ENCODE measurements at regions not wholly inside any gene's neighbourhood (a gene's known extent, or its start where the extent isn't known, plus 50 kb on each side); places are given as distances from the start of the nearest gene placed in this dataset.

GRCh38 chr10:3514691-3515090 lies 270.3 kb downstream of the KLF6 start:
- no peak overlapping the region for H3K27ac ChIP-seq
- H4K20me1 ChIP-seq: no peaks in the 10 kb centered on the region
- no peak overlapping the region for H3K9ac ChIP-seq
- no peak for TF ChIP-seq Cebpa-rat (IDR thresholded peaks at IDR 0.05)
- H3K4me2 ChIP-seq: no peak overlapping the region
- peaks cover 45 to 68% (median 62%) of the 10 kb centered on the region in 11 experiments for H3K9me3 ChIP-seq (replicated peaks in 1 of 11)
- no peaks in the 10 kb centered on the region for H3K4me1 ChIP-seq
- no peaks in the 10 kb centered on the region for H3K27me3 ChIP-seq
- peaks cover 0 to 9% (median 0%) of the 10 kb centered on the region in 11 experiments; a peak in 1 of 22 replicates for H3K36me3 ChIP-seq
- no peak overlapping the region for H3K4me3 ChIP-seq

GRCh38 chr10:3512263-3512662 lies 272.7 kb downstream of the KLF6 start:
- no peak overlapping the region for H3K4me3 ChIP-seq
- no peaks in the 10 kb centered on the region for H3K27me3 ChIP-seq
- H3K27ac ChIP-seq: no peak overlapping the region
- TF ChIP-seq Cebpa-rat (IDR thresholded peaks at IDR 0.05): no peak
- H3K36me3 ChIP-seq: 0 out of 22 replicates have a peak, but pooled peaks cover 0 to 1% (median 0%) of the 10 kb centered on the region in 11 experiments
- H3K9me3 ChIP-seq (replicated peaks in 1 of 11): peaks cover 28 to 50% (median 43%) of the 10 kb centered on the region in 11 experiments
- no peak overlapping the region for H3K9ac ChIP-seq
- H3K4me2 ChIP-seq: no peak overlapping the region
- 0 out of 20 replicates have a peak, but pooled peaks cover 0 to 4% (median 0%) of the 10 kb centered on the region in 10 experiments for H3K4me1 ChIP-seq
- H4K20me1 ChIP-seq: no peaks in the 10 kb centered on the region

- H3K9me3 ChIP-seq (replicated peaks in 1 of 11): peaks cover 20 to 42% (median 38%) of the 10 kb centered on the region in 11 experiments; a peak in 21 of 22 replicates
- no peaks in the 10 kb centered on the region for H3K36me3 ChIP-seq
- H3K9ac ChIP-seq: no peak overlapping the region
- no peaks in the 10 kb centered on the region for H3K27me3 ChIP-seq
- H3K4me3 ChIP-seq: no peak overlapping the region
- no peak overlapping the region for H3K27ac ChIP-seq
- H3K4me2 ChIP-seq: no peak overlapping the region
- TF ChIP-seq Cebpa-rat (IDR thresholded peaks at IDR 0.05): no peak
- 0 out of 20 replicates have a peak, but pooled peaks cover 0 to 4% (median 0%) of the 10 kb centered on the region in 10 experiments for H3K4me1 ChIP-seq
- no peaks in the 10 kb centered on the region for H4K20me1 ChIP-seq
These were observed 273.5 kb downstream of the KLF6 start for GRCh38 chr10:3511483-3511882.

- no peaks in the 10 kb centered on the region for H4K20me1 ChIP-seq
- no peak overlapping the region for H3K4me2 ChIP-seq
- no peak overlapping the region for H3K9ac ChIP-seq
- 0 out of 20 replicates have a peak, but pooled peaks cover 0 to 4% (median 0%) of the 10 kb centered on the region in 10 experiments for H3K4me1 ChIP-seq
- no peaks in the 10 kb centered on the region for H3K27me3 ChIP-seq
- H3K27ac ChIP-seq: no peak overlapping the region
- TF ChIP-seq Cebpa-rat (IDR thresholded peaks at IDR 0.05): no peak
- H3K9me3 ChIP-seq (replicated peaks in 1 of 11): peaks cover 13 to 35% (median 30%) of the 10 kb centered on the region in 11 experiments; a peak in 21 of 22 replicates
- no peak overlapping the region for H3K4me3 ChIP-seq
- H3K36me3 ChIP-seq: no peaks in the 10 kb centered on the region
These were observed 274.3 kb downstream of the KLF6 start for GRCh38 chr10:3510741-3511140.

DNA sequence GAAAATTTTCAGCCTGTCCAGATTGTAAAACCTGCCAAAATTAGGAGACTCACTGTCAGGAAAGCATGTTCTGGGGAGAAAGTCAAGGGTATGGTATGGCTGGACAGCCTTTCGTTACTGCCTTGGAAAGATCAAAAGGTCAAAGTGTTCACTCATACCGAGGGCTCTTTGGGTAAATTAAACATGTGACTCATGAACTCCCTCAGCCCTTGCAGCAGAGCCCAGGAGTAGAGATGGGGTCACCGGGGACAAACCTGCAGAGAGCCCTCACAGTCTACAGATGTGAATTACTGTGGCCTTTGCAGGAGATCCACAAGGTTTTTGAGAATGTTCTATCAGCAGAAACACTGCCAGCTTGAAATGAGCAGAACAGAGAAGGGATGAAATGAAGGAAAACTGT lies 275.7 kb downstream of the KLF6 start:
- H3K4me3 ChIP-seq: no peak overlapping the region
- H3K9me3 ChIP-seq (replicated peaks in 1 of 11): peaks cover 10 to 29% (median 23%) of the 10 kb centered on the region in 11 experiments; a peak in 20 of 22 replicates
- H3K4me1 ChIP-seq: 0 out of 20 replicates have a peak, but pooled peaks cover 0 to 4% (median 0%) of the 10 kb centered on the region in 10 experiments
- no peaks in the 10 kb centered on the region for H3K27me3 ChIP-seq
- H4K20me1 ChIP-seq: no peaks in the 10 kb centered on the region
- no peak overlapping the region for H3K4me2 ChIP-seq
- H3K36me3 ChIP-seq: no peaks in the 10 kb centered on the region
- no peak overlapping the region for H3K9ac ChIP-seq
- no peak for TF ChIP-seq Cebpa-rat (IDR thresholded peaks at IDR 0.05)
- no peak overlapping the region for H3K27ac ChIP-seq

DNA sequence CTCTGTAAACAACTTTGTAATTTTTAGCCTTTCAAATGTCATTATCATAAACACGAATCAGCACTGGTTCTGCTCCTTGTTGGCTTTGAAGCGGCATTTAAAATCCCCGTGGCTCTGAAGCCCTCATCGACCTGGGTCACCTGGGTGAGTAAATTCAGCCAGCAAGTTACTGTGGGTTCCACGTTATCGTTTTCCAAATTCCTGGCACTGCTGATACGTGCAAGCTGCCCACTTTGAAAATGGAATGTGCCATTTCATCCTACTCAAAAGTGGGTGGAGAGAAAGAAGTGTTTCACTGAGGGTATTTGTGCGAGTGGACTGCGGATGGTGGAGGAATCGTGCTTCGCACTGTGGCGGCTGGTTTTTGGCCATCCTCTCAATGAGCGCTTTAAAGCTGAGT lies 281.7 kb downstream of the KLF6 start:
- Histone ChIP-seq H3K27me3 (no peaks in the 10 kb centered on the region), H3K4me1 (0 out of 20 replicates have a peak, but pooled peaks cover 0 to 2% (median 0%) of the 10 kb centered on the region in 10 experiments), H3K4me3 (no peak overlapping the region), H3K4me2 (no peak overlapping the region), H3K36me3 (no peaks in the 10 kb centered on the region), H3K9ac (no peak overlapping the region), H3K27ac (no peak overlapping the region), H4K20me1 (no peaks in the 10 kb centered on the region), H3K9me3 (replicated peaks in 1 of 11) (0 out of 22 replicates have a peak, but pooled peaks cover 0 to 4% (median 0%) of the 10 kb centered on the region in 11 experiments)
- TF ChIP-seq Cebpa-rat (IDR thresholded peaks at IDR 0.05): no peak

DNA sequence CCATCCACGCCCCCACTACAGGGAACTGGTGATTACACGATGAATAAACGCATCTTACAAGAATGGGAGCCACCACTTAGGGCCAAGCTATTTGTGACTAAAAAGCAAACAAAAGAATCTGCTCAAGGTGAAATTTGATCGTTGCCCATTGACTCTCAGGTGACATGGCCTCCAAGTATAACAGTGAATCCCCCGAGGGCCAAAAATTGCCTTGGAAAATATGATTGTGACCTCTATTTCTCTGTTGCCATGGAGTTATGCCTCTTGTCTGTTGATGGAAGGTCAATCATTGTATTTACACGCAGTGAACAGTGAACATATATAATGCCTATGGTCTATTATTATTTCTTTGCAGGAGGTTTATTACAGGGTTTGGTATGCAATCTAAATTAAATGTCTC lies 282.3 kb downstream of the KLF6 start:
- 0 out of 22 replicates have a peak, but pooled peaks cover 0 to 4% (median 0%) of the 10 kb centered on the region in 11 experiments for H3K9me3 ChIP-seq (replicated peaks in 1 of 11)
- no peaks in the 10 kb centered on the region for H3K4me1 ChIP-seq
- H4K20me1 ChIP-seq: no peaks in the 10 kb centered on the region
- no peak overlapping the region for H3K4me3 ChIP-seq
- H3K36me3 ChIP-seq: no peaks in the 10 kb centered on the region
- TF ChIP-seq Cebpa-rat (IDR thresholded peaks at IDR 0.05): no peak
- H3K27me3 ChIP-seq: no peaks in the 10 kb centered on the region
- no peak overlapping the region for H3K9ac ChIP-seq
- no peak overlapping the region for H3K27ac ChIP-seq
- H3K4me2 ChIP-seq: no peak overlapping the region

GRCh38 chr10:3500408-3500856 lies 284.6 kb downstream of the KLF6 start:
- Histone ChIP-seq H4K20me1 (no peaks in the 10 kb centered on the region), H3K36me3 (no peaks in the 10 kb centered on the region), H3K4me3 (no peak overlapping the region), H3K9ac (no peak overlapping the region), H3K4me1 (peaks cover 0 to 1% (median 0%) of the 10 kb centered on the region in 10 experiments; a peak in 2 of 20 replicates), H3K9me3 (replicated peaks in 1 of 11) (0 out of 22 replicates have a peak, but pooled peaks cover 0 to 4% (median 0%) of the 10 kb centered on the region in 11 experiments), H3K27me3 (no peaks in the 10 kb centered on the region), H3K27ac (no peak overlapping the region), H3K4me2 (no peak overlapping the region)
- TF ChIP-seq Cebpa-rat (IDR thresholded peaks at IDR 0.05): no peak

DNA sequence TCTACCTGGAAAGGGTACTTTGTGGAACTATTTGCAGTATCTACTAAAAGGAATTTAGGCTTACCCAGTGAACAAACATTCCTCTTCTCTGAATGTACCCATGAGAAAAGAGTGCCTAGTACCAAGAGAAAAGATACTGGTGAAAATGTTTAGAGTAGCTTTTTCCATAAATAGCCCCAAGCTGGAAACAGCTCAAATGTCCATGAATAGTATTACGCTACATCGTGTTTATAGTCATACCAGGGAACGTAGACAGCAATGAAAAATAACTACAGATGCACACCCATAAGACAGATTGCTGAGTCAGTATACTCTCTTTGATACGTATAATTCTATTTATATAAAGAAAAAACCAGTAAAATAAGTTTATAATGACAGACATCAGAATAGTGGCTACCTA lies 285.9 kb downstream of the KLF6 start:
- no peak overlapping the region for H3K27ac ChIP-seq
- H3K4me2 ChIP-seq: no peak overlapping the region
- no peak overlapping the region for H3K9ac ChIP-seq
- peaks cover 0 to 10% (median 0%) of the 10 kb centered on the region in 10 experiments; a peak in 4 of 20 replicates for H3K4me1 ChIP-seq
- H4K20me1 ChIP-seq: no peaks in the 10 kb centered on the region
- H3K27me3 ChIP-seq: no peaks in the 10 kb centered on the region
- H3K9me3 ChIP-seq (replicated peaks in 1 of 11): peaks cover 0 to 9% (median 0%) of the 10 kb centered on the region in 11 experiments; a peak in 4 of 22 replicates
- TF ChIP-seq Cebpa-rat (IDR thresholded peaks at IDR 0.05): no peak
- no peak overlapping the region for H3K4me3 ChIP-seq
- H3K36me3 ChIP-seq: no peaks in the 10 kb centered on the region

GRCh38 chr10:3497581-3497980 lies 287.4 kb downstream of the KLF6 start:
- H3K9me3 ChIP-seq (replicated peaks in 1 of 11): peaks cover 0 to 9% (median 0%) of the 10 kb centered on the region in 11 experiments; a peak in 4 of 22 replicates
- TF ChIP-seq Cebpa-rat (IDR thresholded peaks at IDR 0.05): no peak
- H3K4me3 ChIP-seq: no peak overlapping the region
- H3K27me3 ChIP-seq: no peaks in the 10 kb centered on the region
- no peaks in the 10 kb centered on the region for H3K36me3 ChIP-seq
- H4K20me1 ChIP-seq: no peaks in the 10 kb centered on the region
- no peak overlapping the region for H3K4me2 ChIP-seq
- H3K9ac ChIP-seq: no peak overlapping the region
- H3K27ac ChIP-seq: no peak overlapping the region
- H3K4me1 ChIP-seq: peaks cover 0 to 10% (median 0%) of the 10 kb centered on the region in 10 experiments; a peak in 4 of 20 replicates
